Sigmoid colon (tissue), 4 donors: ENCODE measurements at regions not wholly inside any gene's neighbourhood (a gene's known extent, or its start where the extent isn't known, plus 50 kb on each side); places are given as distances from the start of the nearest gene placed in this dataset.

Experiments
- CTCF ChIP-seq, 4 experiments: fragments of 450-650 bp in 3 of 4; fragments of 200-600 bp in 1 of 4; IDR thresholded peaks; one replicate each; pipeline ENCODE4 v1.5.1; 2016 to 2019; ENCODE audit warnings: antibody characterized with exemption in 4 of 4, mild to moderate bottlenecking in 3 of 4, moderate library complexity in 2 of 4
- POLR2AphosphoS5 ChIP-seq, 4 donors: sonication (generic); formaldehyde crosslinking; IDR thresholded peaks; one replicate each; pipeline ENCODE4 v1.6.1; 2017; ENCODE audit warnings: antibody characterized with exemption in 4 of 4

GRCh38 chrX:95367286-95367685 lies 1317.4 kb upstream of the DIAPH2 start:
- TF ChIP-seq CTCF (IDR thresholded peaks at IDR 0.05) = no peak
- no peak for TF ChIP-seq POLR2AphosphoS5 (IDR thresholded peaks at IDR 0.05)
